Spleen (tissue), 7 donors: ENCODE measurements at regions not wholly inside any gene's neighbourhood (a gene's known extent, or its start where the extent isn't known, plus 50 kb on each side); places are given as distances from the start of the nearest gene placed in this dataset.
"Not testable (repeated sequence)": the region's sequence is repeated elsewhere in the genome, so short reads cannot be mapped to it uniquely, and the experiment has no call there.

Experiments
- CTCF ChIP-seq, 11 experiments: fragments of 200-600 bp in 7 of 11; fragments of 450-650 bp in 4 of 11; sonication (generic) in 4 of 11; IDR thresholded peaks in 8 of 11; conservative IDR thresholded peaks in 3 of 11; 1 replicate in 7 of 11; 2 replicates in 4 of 11; pipeline versions ENCODE4 v1.4.0 to v1.8.0; 2016 to 2021; ENCODE audit warnings: antibody characterized with exemption in 11 of 11, inconsistent platforms in 4 of 11, mild to moderate bottlenecking in 1 of 11
- POLR2A ChIP-seq, 3 donors: fragments of 450-650 bp; IDR thresholded peaks; one replicate each; pipeline ENCODE4 v1.5.1; 2017; ENCODE audit warnings: antibody characterized with exemption in 3 of 3, mild to moderate bottlenecking in 1 of 3
- POLR2AphosphoS5 ChIP-seq, 3 donors: sonication (generic); formaldehyde crosslinking; IDR thresholded peaks; one replicate each; pipeline ENCODE4 v1.5.1; 2017; ENCODE audit warnings: antibody characterized with exemption in 3 of 3
- donor health status: DM: no; HTN: no; CAD: no; lungs with moderate emphysema.
- donor health status: DM: no; HTN: no; CAD: no.
- donor health status: DM: no; HTN: no; CAD: no.

GRCh38 chr3:190934616-190935015, 72.1 kb upstream of the GMNC start:
- TF ChIP-seq CTCF (IDR thresholded peaks at IDR 0.05 in 8 of 11, conservative IDR thresholded peaks at IDR 0.05 in 3 of 11); POLR2AphosphoS5 (IDR thresholded peaks at IDR 0.05); POLR2A (IDR thresholded peaks at IDR 0.05): not testable (repeated sequence)
